Liver (tissue), 7 donors: ENCODE measurements at regions not wholly inside any gene's neighbourhood (a gene's known extent, or its start where the extent isn't known, plus 50 kb on each side); places are given as distances from the start of the nearest gene placed in this dataset.

Experiments
- DNase-seq: peaks from one replicate; pipeline ENCODE4 v3.0.0-alpha.2; 2017; ENCODE audit warnings: low spot score
- H3K27ac ChIP-seq, 2 donors: one replicate each; pipeline ENCODE4 v1.7.0; 2013; ENCODE audit warnings: inconsistent platforms in 2 of 2, low read length in 2 of 2, control low read depth in 1 of 2, low read depth in 1 of 2, mild to moderate bottlenecking in 1 of 2
- H3K27me3 ChIP-seq, 4 donors: one replicate each; pipeline versions ENCODE4 v1.6.1 to v1.7.0; 2013; ENCODE audit warnings: low read length in 3 of 4, inconsistent platforms in 1 of 4, mild to moderate bottlenecking in 1 of 4, moderate library complexity in 1 of 4; ENCODE audit not compliant: control insufficient read depth in 4 of 4, insufficient read depth in 4 of 4
- H3K36me3 ChIP-seq, 4 donors: one replicate each; pipeline versions ENCODE4 v1.6.1 to v1.7.0; 2013; ENCODE audit warnings: low read length in 3 of 4, mild to moderate bottlenecking in 3 of 4, low read depth in 1 of 4, moderate library complexity in 1 of 4; ENCODE audit not compliant: control insufficient read depth in 4 of 4, insufficient read depth in 3 of 4
- H3K4me1 ChIP-seq, 4 donors: one replicate each; pipeline versions ENCODE4 v1.6.1 to v1.7.0; 2013; ENCODE audit warnings: low read length in 3 of 4, mild to moderate bottlenecking in 3 of 4, moderate library complexity in 1 of 4; ENCODE audit not compliant: control insufficient read depth in 4 of 4, insufficient read depth in 4 of 4
- H3K4me3 ChIP-seq, 3 donors: one replicate each; pipeline versions ENCODE4 v1.6.1 to v1.7.0; 2013; ENCODE audit warnings: low read length in 3 of 3, control low read depth in 1 of 3, low read depth in 1 of 3, mild to moderate bottlenecking in 1 of 3
- H3K9ac ChIP-seq, 2 donors: one replicate each; pipeline ENCODE4 v1.7.0; 2013; ENCODE audit warnings: low read length in 2 of 2, mild to moderate bottlenecking in 2 of 2, moderate library complexity in 2 of 2, control low read depth in 1 of 2, low read depth in 1 of 2
- H3K9me3 ChIP-seq, 4 donors: one replicate each; pipeline versions ENCODE4 v1.6.1 to v1.7.0; 2013; ENCODE audit warnings: low read length in 3 of 4; ENCODE audit not compliant: control insufficient read depth in 4 of 4
- EGR1 ChIP-seq, 2 donors: IDR thresholded peaks; 2 replicates each; pipeline ENCODE4 v1.6.1; 2016 to 2018; ENCODE audit warnings: antibody characterized with exemption in 2 of 2, low read depth in 2 of 2
- FOXA1 ChIP-seq: IDR thresholded peaks from 2 replicates; pipeline ENCODE4 v1.6.1; 2016; ENCODE audit warnings: antibody characterized with exemption
- FOXA2 ChIP-seq: IDR thresholded peaks from 2 replicates; pipeline ENCODE4 v1.6.1; 2016; ENCODE audit warnings: antibody characterized with exemption
- GABPA ChIP-seq, 2 donors: IDR thresholded peaks in 1 of 2; conservative IDR thresholded peaks in 1 of 2; 2 replicates each; pipeline ENCODE4 v1.6.1; 2016; ENCODE audit warnings: antibody characterized with exemption in 2 of 2, mild to moderate bottlenecking in 1 of 2, moderate library complexity in 1 of 2
- HNF4A ChIP-seq, 2 donors: conservative IDR thresholded peaks; 2 replicates each; pipeline ENCODE4 v1.6.1; 2016; ENCODE audit warnings: antibody characterized with exemption in 2 of 2, mild to moderate bottlenecking in 2 of 2
- JUND ChIP-seq, 2 donors: IDR thresholded peaks; 2 replicates each; pipeline ENCODE4 v1.6.1; 2016; ENCODE audit warnings: antibody characterized with exemption in 2 of 2
- NR2F2 ChIP-seq: IDR thresholded peaks from 2 replicates; pipeline ENCODE4 v1.6.1; 2016; ENCODE audit warnings: antibody characterized with exemption
- RAD21 ChIP-seq, 2 donors: IDR thresholded peaks; 2 replicates each; pipeline ENCODE4 v1.6.1; 2016; ENCODE audit warnings: antibody characterized with exemption in 2 of 2, mild to moderate bottlenecking in 2 of 2
- RXRA ChIP-seq, 2 donors: IDR thresholded peaks; 2 replicates each; pipeline ENCODE4 v1.6.1; 2017 to 2018; ENCODE audit warnings: antibody characterized with exemption in 2 of 2, mild to moderate bottlenecking in 1 of 2
- SP1 ChIP-seq: IDR thresholded peaks from 2 replicates; pipeline ENCODE4 v1.6.1; 2018; ENCODE audit warnings: antibody characterized with exemption, mild to moderate bottlenecking
- TAF1 ChIP-seq: conservative IDR thresholded peaks from 2 replicates; pipeline ENCODE4 v1.6.1; 2016; ENCODE audit warnings: antibody characterized with exemption, mild to moderate bottlenecking
- YY1 ChIP-seq: IDR thresholded peaks from 2 replicates; pipeline ENCODE4 v1.6.1; 2016; ENCODE audit warnings: antibody characterized with exemption, mild to moderate bottlenecking
- WGBS: extraction: QIAGEN DNeasy Blood & Tissue Kit; methylation state at CpG from one replicate; pipeline ENCODE4 v1.1.7; 2013; 5-methylcytosine and 5-hydroxymethylcytosine counted together
- TF ChIP-seq, protein P1 (sequence below): IDR thresholded peaks from 2 replicates; pipeline ENCODE4 v1.6.1; 2016; ENCODE audit warnings: antibody characterized with exemption, mild to moderate bottlenecking
- TF ChIP-seq, protein P2 (sequence below): IDR thresholded peaks from 2 replicates; pipeline ENCODE4 v1.6.1; 2016; ENCODE audit warnings: antibody characterized with exemption
- TF ChIP-seq, protein P3 (sequence below): IDR thresholded peaks from 2 replicates; pipeline ENCODE4 v1.6.1; 2016; ENCODE audit warnings: antibody characterized with exemption
- TF ChIP-seq, protein P4 (sequence below): IDR thresholded peaks from 2 replicates; pipeline ENCODE4 v1.6.1; 2016; ENCODE audit warnings: antibody characterized with exemption
- donor health status: healthy.
- donor health status: healthy.
- donor health status: healthy.
- donor health status: healthy.

DNA sequence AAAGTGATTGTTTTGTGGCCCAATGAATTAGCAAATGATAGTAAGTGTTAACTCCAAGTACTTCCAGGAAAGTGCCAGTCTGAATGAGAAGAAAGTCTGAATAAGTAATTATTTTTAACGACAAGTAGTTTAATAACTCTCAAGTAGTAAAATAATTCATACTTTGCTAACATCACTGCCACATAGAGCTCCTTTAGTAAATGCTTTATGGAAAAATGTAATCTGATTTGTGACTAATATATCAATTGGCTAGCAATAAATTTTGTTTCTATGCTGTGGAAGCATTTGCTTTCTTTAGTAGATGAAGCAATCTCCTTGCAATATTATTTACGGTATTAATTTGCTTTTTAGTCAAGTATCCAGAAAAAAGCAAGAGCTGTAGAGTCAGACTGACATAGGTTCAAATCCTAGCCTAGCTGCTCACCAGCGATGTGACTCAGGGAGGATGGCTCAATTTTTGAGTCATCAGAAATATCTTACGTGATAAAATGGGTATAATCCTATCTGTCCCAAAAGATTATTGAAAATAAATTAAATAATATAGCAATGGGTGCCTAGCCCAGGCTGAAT, 329.3 kb downstream of the FGFR2 start:
- Histone ChIP-seq H3K27me3 (no peaks in the 10 kb centered on the region), H3K4me1 (peaks cover 0 to 15% (median 2%) of the 10 kb centered on the region in 4 donors), H3K4me3 (no peak overlapping the region), H3K9me3 (no peaks in the 10 kb centered on the region), H3K36me3 (peaks cover 0 to 1% (median 0%) of the 10 kb centered on the region in 4 donors), H3K9ac (no peak overlapping the region), H3K27ac (no peak overlapping the region)
- DNase-seq = no peak
- TF ChIP-seq HNF4A (conservative IDR thresholded peaks at IDR 0.05) = no peak
- no peak for TF ChIP-seq TAF1
- no peak for TF ChIP-seq FOXA1
- no peak for TF ChIP-seq RXRA (IDR thresholded peaks at IDR 0.05)
- TF ChIP-seq, protein P1, sequence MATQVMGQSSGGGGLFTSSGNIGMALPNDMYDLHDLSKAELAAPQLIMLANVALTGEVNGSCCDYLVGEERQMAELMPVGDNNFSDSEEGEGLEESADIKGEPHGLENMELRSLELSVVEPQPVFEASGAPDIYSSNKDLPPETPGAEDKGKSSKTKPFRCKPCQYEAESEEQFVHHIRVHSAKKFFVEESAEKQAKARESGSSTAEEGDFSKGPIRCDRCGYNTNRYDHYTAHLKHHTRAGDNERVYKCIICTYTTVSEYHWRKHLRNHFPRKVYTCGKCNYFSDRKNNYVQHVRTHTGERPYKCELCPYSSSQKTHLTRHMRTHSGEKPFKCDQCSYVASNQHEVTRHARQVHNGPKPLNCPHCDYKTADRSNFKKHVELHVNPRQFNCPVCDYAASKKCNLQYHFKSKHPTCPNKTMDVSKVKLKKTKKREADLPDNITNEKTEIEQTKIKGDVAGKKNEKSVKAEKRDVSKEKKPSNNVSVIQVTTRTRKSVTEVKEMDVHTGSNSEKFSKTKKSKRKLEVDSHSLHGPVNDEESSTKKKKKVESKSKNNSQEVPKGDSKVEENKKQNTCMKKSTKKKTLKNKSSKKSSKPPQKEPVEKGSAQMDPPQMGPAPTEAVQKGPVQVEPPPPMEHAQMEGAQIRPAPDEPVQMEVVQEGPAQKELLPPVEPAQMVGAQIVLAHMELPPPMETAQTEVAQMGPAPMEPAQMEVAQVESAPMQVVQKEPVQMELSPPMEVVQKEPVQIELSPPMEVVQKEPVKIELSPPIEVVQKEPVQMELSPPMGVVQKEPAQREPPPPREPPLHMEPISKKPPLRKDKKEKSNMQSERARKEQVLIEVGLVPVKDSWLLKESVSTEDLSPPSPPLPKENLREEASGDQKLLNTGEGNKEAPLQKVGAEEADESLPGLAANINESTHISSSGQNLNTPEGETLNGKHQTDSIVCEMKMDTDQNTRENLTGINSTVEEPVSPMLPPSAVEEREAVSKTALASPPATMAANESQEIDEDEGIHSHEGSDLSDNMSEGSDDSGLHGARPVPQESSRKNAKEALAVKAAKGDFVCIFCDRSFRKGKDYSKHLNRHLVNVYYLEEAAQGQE = no peak
- no peak for TF ChIP-seq NR2F2
- TF ChIP-seq YY1 = no peak
- no peak for TF ChIP-seq FOXA2
- 95% methylated on average over 4 of the region's 4 CpGs for WGBS

DNA sequence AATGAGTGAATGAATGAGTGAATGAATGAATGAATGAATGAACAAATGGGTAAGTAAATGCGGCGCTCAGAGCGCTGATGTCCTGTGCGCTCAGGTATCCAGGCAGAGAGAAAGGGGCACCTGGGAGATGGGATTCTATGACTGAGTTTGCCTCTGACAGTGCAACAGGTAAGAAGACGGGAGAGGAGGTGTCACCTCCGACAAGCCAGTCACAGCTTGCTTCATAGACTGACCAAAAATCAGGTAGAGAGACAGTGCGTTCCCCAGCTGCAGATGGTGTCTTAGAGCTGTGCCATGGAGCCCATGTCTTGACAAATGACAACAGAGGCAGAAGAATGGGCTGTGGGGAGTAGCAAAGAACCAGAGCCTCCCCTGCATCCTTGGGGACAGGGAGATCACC, 327.3 kb downstream of the FGFR2 start:
- H3K4me1 ChIP-seq = peaks cover 0 to 12% (median 2%) of the 10 kb centered on the region in 4 donors
- no peak overlapping the region for H3K4me3 ChIP-seq
- 97% methylated on average over 7 of the region's 7 CpGs for WGBS
- H3K27ac ChIP-seq = no peak overlapping the region
- H3K27me3 ChIP-seq = no peaks in the 10 kb centered on the region
- TF ChIP-seq RXRA (IDR thresholded peaks at IDR 0.05) = no peak
- TF ChIP-seq EGR1 (IDR thresholded peaks at IDR 0.05; ENCODE audit: low read depth in 2 of 2) = no peak
- TF ChIP-seq FOXA2 = no peak
- TF ChIP-seq, protein P2, sequence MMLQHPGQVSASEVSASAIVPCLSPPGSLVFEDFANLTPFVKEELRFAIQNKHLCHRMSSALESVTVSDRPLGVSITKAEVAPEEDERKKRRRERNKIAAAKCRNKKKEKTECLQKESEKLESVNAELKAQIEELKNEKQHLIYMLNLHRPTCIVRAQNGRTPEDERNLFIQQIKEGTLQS = no peak
- H3K9ac ChIP-seq = no peak overlapping the region
- DNase-seq = no peak
- no peaks in the 10 kb centered on the region for H3K9me3 ChIP-seq
- H3K36me3 ChIP-seq = peaks cover 0 to 1% (median 0%) of the 10 kb centered on the region in 4 donors

DNA sequence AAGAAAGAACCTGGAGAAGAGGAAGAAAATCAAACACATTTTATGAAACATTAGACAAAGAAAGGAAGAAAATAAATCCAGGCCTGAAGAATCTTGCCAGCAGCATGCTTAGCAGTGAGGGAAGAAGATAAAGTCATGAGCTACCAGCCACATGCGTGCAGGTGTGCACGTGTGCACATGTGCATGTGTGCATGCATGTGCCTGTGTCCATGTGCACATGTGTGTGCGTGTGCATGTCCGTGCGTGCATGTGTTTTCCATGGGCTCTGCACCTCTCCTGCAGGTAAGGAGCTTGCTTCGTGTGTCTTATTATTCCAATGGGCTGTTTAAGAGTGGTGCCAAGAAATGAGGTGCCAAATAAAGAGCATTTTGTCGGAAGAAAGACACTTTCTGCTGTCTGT, 322.2 kb downstream of the FGFR2 start:
- H3K9me3 ChIP-seq = no peaks in the 10 kb centered on the region
- H3K27ac ChIP-seq = no peak overlapping the region
- WGBS = 95% methylated on average over 7 of the region's 7 CpGs
- no peak overlapping the region for H3K9ac ChIP-seq
- H3K4me1 ChIP-seq = no peaks in the 10 kb centered on the region
- H3K27me3 ChIP-seq = no peaks in the 10 kb centered on the region
- H3K36me3 ChIP-seq = no peaks in the 10 kb centered on the region
- H3K4me3 ChIP-seq = no peak overlapping the region
- no peak for DNase-seq
- TF ChIP-seq RAD21 (IDR thresholded peaks at IDR 0.05) (no peak), NR2F2 (no peak), JUND (IDR thresholded peaks at IDR 0.05) (no peak), GABPA (IDR thresholded peaks at IDR 0.05 in 1 of 2, conservative IDR thresholded peaks at IDR 0.05 in 1 of 2) (no peak), FOXA1 (no peak), SP1 (no peak), FOXA2 (no peak), HNF4A (conservative IDR thresholded peaks at IDR 0.05) (no peak), EGR1 (IDR thresholded peaks at IDR 0.05; ENCODE audit: low read depth in 2 of 2) (no peak), TAF1 (no peak)
- TF ChIP-seq, protein P2 = no peak
- TF ChIP-seq, protein P3, sequence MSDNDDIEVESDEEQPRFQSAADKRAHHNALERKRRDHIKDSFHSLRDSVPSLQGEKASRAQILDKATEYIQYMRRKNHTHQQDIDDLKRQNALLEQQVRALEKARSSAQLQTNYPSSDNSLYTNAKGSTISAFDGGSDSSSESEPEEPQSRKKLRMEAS = no peak
- TF ChIP-seq, protein P1 = no peak
- TF ChIP-seq, protein P4, sequence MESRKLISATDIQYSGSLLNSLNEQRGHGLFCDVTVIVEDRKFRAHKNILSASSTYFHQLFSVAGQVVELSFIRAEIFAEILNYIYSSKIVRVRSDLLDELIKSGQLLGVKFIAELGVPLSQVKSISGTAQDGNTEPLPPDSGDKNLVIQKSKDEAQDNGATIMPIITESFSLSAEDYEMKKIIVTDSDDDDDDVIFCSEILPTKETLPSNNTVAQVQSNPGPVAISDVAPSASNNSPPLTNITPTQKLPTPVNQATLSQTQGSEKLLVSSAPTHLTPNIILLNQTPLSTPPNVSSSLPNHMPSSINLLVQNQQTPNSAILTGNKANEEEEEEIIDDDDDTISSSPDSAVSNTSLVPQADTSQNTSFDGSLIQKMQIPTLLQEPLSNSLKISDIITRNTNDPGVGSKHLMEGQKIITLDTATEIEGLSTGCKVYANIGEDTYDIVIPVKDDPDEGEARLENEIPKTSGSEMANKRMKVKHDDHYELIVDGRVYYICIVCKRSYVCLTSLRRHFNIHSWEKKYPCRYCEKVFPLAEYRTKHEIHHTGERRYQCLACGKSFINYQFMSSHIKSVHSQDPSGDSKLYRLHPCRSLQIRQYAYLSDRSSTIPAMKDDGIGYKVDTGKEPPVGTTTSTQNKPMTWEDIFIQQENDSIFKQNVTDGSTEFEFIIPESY = no peak
